Neural cell (in vitro differentiated cells): ENCODE measurements at regions not wholly inside any gene's neighbourhood (a gene's known extent, or its start where the extent isn't known, plus 50 kb on each side); places are given as distances from the start of the nearest gene placed in this dataset.

ENCODE experiments used
- H2AFZ ChIP-seq: fragments of 200-600, 300-800 bp; sonication (generic), shearing (Covaris generic); 2 replicates; pipeline ENCODE4 v1.6.0; 2014; ENCODE audit warnings: low read depth, mild to moderate bottlenecking, antibody characterized with exemption, low read length, moderate library complexity
- H3F3A ChIP-seq: fragments of 200-600 bp; shearing (Covaris generic); 2 replicates; pipeline ENCODE4 v1.6.1; 2016; ENCODE audit warnings: mild to moderate bottlenecking, moderate library complexity, mixed read lengths, antibody characterized with exemption, low read length; ENCODE audit not compliant: insufficient read depth, poor library complexity, severe bottlenecking
- H3K27ac ChIP-seq: fragments of 200-600, 300-800 bp; sonication (generic), shearing (Covaris generic); 2 replicates; pipeline ENCODE4 v1.5.1; 2014; ENCODE audit warnings: mild to moderate bottlenecking, low read length, moderate library complexity
- H3K27me3 ChIP-seq: fragments of 300-800, 200-600 bp; sonication (generic), shearing (Covaris generic); 2 replicates; pipeline ENCODE4 v1.6.0; 2014; ENCODE audit warnings: mild to moderate bottlenecking, low read depth, low read length, moderate library complexity; ENCODE audit not compliant: insufficient read depth
- H3K36me3 ChIP-seq: fragments of 300-800, 200-600 bp; sonication (generic), shearing (Covaris generic); 2 replicates; pipeline ENCODE4 v1.5.1; 2014; ENCODE audit warnings: mild to moderate bottlenecking, antibody characterized with exemption, low read length, moderate library complexity; ENCODE audit not compliant: insufficient read depth
- H3K4me2 ChIP-seq: fragments of 300-800, 200-600 bp; sonication (generic), shearing (Covaris generic); 2 replicates; pipeline ENCODE4 v1.6.0; 2014; ENCODE audit warnings: mild to moderate bottlenecking, low read length
- H3K4me3 ChIP-seq: fragments of 300-800, 200-600 bp; sonication (generic), shearing (Covaris generic); 2 replicates; pipeline ENCODE4 v1.5.1; 2014; ENCODE audit warnings: mild to moderate bottlenecking, low read length, moderate library complexity
- H3K79me2 ChIP-seq: fragments of 200-600 bp; shearing (Covaris generic); replicated peaks from 2 replicates; pipeline ENCODE4 v1.6.0; 2014; ENCODE audit warnings: mild to moderate bottlenecking, low read length, moderate library complexity; ENCODE audit not compliant: insufficient read depth
- H3K9ac ChIP-seq: fragments of 300-800, 200-600 bp; sonication (generic), shearing (Covaris generic); 2 replicates; pipeline ENCODE4 v1.6.1; 2016; ENCODE audit warnings: mild to moderate bottlenecking, low read length, mixed read lengths
- H3K9me2 ChIP-seq: fragments of 200-600 bp; shearing (Covaris generic); 2 replicates; pipeline ENCODE4 v1.6.1; 2016; ENCODE audit warnings: mild to moderate bottlenecking, low read length, mixed read lengths; ENCODE audit not compliant: insufficient read depth
- H3K9me3 ChIP-seq: fragments of 200-600, 300-800 bp; sonication (generic), shearing (Covaris generic); 2 replicates; pipeline ENCODE4 v1.6.1; 2016; ENCODE audit warnings: mild to moderate bottlenecking, mixed run types, low read length, moderate library complexity, mixed read lengths
- H4K20me1 ChIP-seq: fragments of 200-600 bp; shearing (Covaris generic); 2 replicates; pipeline ENCODE4 v1.6.1; 2016; ENCODE audit warnings: mild to moderate bottlenecking, mixed run types; ENCODE audit not compliant: insufficient read depth
- EP300 ChIP-seq: fragments of 450-650 bp; conservative IDR thresholded peaks from 2 replicates; pipeline ENCODE4 v1.6.1; 2014; ENCODE audit warnings: antibody characterized with exemption, mild to moderate bottlenecking, moderate library complexity; ENCODE audit not compliant: poor library complexity, severe bottlenecking
- EZH2 ChIP-seq: fragments of 200-600, 300-800 bp; shearing (Covaris generic), sonication (generic); IDR thresholded peaks from 2 replicates; pipeline ENCODE4 v1.6.1; 2014; ENCODE audit warnings: antibody characterized with exemption, low read length, borderline replicate concordance, mild to moderate bottlenecking; ENCODE audit not compliant: insufficient read depth, poor library complexity, severe bottlenecking
- MXI1 ChIP-seq: fragments of 450-650 bp; conservative IDR thresholded peaks from 2 replicates; pipeline ENCODE4 v1.6.1; 2014; ENCODE audit warnings: antibody characterized with exemption, mild to moderate bottlenecking; ENCODE audit not compliant: poor library complexity, severe bottlenecking
- POLR2AphosphoS5 ChIP-seq: IDR thresholded peaks from 2 replicates; pipeline ENCODE4 v1.6.1; 2012
- RAD21 ChIP-seq: fragments of 450-650 bp; conservative IDR thresholded peaks from 2 replicates; pipeline ENCODE4 v1.6.1; 2014; ENCODE audit warnings: antibody characterized with exemption, mild to moderate bottlenecking, moderate library complexity
- SMC3 ChIP-seq: fragments of 450-650 bp; conservative IDR thresholded peaks from 2 replicates; pipeline ENCODE4 v1.6.1; 2014; ENCODE audit warnings: antibody characterized with exemption, mild to moderate bottlenecking, moderate library complexity; ENCODE audit not compliant: poor library complexity
- TAF1 ChIP-seq: IDR thresholded peaks from 2 replicates; pipeline ENCODE4 v1.6.1; 2012; ENCODE audit warnings: low read depth
- TF ChIP-seq, protein P1 (sequence below): fragments of 450-650 bp; IDR thresholded peaks from 2 replicates; pipeline ENCODE4 v1.5.1; 2014; ENCODE audit warnings: antibody characterized with exemption, mild to moderate bottlenecking, moderate library complexity; ENCODE audit not compliant: poor library complexity, severe bottlenecking
- TF ChIP-seq, protein P2 (sequence below): IDR thresholded peaks from 2 replicates; pipeline ENCODE4 v1.6.1; 2012; ENCODE audit warnings: borderline replicate concordance

DNA sequence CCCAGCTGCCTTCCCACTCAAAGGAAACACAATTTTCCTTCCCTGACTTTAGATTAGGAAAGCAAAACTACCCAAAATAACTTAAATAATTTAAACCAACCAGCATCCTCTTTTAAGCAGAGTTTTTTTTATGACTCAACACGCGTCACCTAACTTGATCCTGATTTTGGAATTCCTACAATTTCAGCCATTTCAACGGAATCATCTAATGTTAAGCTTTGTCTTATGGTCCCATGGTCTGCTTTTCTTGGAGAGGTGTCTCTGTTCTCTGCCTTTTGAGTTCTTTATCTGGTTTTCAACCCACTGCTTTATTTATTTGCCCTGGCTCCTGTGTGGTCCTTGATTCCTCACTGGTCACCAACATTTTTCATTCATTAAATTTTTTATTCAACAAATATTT, 219.2 kb upstream of the ARHGEF26 start:
- no peak overlapping the region for H3K27ac ChIP-seq
- H3K4me3 ChIP-seq = no peak overlapping the region
- H3F3A ChIP-seq = no peaks in the 10 kb centered on the region
- no peak overlapping the region for H3K4me2 ChIP-seq
- no peak overlapping the region for H3K9ac ChIP-seq
- no peak overlapping the region for H2AFZ ChIP-seq
- no peaks in the 10 kb centered on the region for H3K27me3 ChIP-seq
- TF ChIP-seq EZH2 = no peak
- TF ChIP-seq, protein P1, sequence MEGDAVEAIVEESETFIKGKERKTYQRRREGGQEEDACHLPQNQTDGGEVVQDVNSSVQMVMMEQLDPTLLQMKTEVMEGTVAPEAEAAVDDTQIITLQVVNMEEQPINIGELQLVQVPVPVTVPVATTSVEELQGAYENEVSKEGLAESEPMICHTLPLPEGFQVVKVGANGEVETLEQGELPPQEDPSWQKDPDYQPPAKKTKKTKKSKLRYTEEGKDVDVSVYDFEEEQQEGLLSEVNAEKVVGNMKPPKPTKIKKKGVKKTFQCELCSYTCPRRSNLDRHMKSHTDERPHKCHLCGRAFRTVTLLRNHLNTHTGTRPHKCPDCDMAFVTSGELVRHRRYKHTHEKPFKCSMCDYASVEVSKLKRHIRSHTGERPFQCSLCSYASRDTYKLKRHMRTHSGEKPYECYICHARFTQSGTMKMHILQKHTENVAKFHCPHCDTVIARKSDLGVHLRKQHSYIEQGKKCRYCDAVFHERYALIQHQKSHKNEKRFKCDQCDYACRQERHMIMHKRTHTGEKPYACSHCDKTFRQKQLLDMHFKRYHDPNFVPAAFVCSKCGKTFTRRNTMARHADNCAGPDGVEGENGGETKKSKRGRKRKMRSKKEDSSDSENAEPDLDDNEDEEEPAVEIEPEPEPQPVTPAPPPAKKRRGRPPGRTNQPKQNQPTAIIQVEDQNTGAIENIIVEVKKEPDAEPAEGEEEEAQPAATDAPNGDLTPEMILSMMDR = no peak
- TF ChIP-seq TAF1 = no peak
- no peak for TF ChIP-seq RAD21
- no peak for TF ChIP-seq MXI1
- TF ChIP-seq, protein P2, sequence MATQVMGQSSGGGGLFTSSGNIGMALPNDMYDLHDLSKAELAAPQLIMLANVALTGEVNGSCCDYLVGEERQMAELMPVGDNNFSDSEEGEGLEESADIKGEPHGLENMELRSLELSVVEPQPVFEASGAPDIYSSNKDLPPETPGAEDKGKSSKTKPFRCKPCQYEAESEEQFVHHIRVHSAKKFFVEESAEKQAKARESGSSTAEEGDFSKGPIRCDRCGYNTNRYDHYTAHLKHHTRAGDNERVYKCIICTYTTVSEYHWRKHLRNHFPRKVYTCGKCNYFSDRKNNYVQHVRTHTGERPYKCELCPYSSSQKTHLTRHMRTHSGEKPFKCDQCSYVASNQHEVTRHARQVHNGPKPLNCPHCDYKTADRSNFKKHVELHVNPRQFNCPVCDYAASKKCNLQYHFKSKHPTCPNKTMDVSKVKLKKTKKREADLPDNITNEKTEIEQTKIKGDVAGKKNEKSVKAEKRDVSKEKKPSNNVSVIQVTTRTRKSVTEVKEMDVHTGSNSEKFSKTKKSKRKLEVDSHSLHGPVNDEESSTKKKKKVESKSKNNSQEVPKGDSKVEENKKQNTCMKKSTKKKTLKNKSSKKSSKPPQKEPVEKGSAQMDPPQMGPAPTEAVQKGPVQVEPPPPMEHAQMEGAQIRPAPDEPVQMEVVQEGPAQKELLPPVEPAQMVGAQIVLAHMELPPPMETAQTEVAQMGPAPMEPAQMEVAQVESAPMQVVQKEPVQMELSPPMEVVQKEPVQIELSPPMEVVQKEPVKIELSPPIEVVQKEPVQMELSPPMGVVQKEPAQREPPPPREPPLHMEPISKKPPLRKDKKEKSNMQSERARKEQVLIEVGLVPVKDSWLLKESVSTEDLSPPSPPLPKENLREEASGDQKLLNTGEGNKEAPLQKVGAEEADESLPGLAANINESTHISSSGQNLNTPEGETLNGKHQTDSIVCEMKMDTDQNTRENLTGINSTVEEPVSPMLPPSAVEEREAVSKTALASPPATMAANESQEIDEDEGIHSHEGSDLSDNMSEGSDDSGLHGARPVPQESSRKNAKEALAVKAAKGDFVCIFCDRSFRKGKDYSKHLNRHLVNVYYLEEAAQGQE = no peak
- TF ChIP-seq EP300 = no peak
- TF ChIP-seq SMC3 = no peak
- TF ChIP-seq POLR2AphosphoS5 = no peak
- no peaks in the 10 kb centered on the region for H4K20me1 ChIP-seq
- H3K9me2 ChIP-seq = no peaks in the 10 kb centered on the region
- no peaks in the 10 kb centered on the region for H3K9me3 ChIP-seq
- H3K36me3 ChIP-seq = no peaks in the 10 kb centered on the region
- no peaks in the 10 kb centered on the region for H3K79me2 ChIP-seq

DNA sequence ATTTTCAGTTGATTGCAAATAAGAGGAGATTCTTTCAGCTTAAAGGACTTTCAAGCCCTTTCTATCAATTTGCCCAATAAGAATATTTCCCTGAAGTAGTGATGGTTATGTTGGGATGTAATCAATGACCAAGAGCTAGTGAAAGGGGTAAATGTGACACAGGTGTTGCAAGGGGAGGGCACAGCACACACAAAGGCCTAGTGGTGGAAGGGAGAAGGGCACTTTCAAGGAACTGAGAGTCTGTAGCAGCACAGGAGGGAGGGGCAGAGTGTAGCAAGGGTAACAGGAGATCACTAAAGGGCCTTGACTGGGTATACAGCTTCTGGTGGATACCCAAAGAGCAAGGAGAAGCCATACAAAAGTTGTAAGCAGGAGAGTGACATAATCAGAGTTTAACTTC, 217.8 kb upstream of the ARHGEF26 start:
- H3K27me3 ChIP-seq = no peaks in the 10 kb centered on the region
- no peak overlapping the region for H2AFZ ChIP-seq
- H3K36me3 ChIP-seq = no peaks in the 10 kb centered on the region
- TF ChIP-seq, protein P2 = no peak
- TF ChIP-seq MXI1 = no peak
- TF ChIP-seq EP300 = no peak
- no peak for TF ChIP-seq SMC3
- TF ChIP-seq POLR2AphosphoS5 = no peak
- H3K27ac ChIP-seq = no peak overlapping the region
- H3K79me2 ChIP-seq = no peaks in the 10 kb centered on the region
- H4K20me1 ChIP-seq = no peaks in the 10 kb centered on the region
- H3K9me2 ChIP-seq = no peaks in the 10 kb centered on the region
- H3K9ac ChIP-seq = no peak overlapping the region
- no peak overlapping the region for H3K4me3 ChIP-seq
- no peaks in the 10 kb centered on the region for H3K9me3 ChIP-seq
- H3K4me2 ChIP-seq = no peak overlapping the region
- no peaks in the 10 kb centered on the region for H3F3A ChIP-seq
